Erythroblast (primary cell): ENCODE measurements at regions not wholly inside any gene's neighbourhood (a gene's known extent, or its start where the extent isn't known, plus 50 kb on each side); places are given as distances from the start of the nearest gene placed in this dataset.

ENCODE experiments used
- GATA1 ChIP-seq: IDR thresholded peaks from 2 replicates; pipeline ENCODE4 v1.6.1; 2011; ENCODE audit warnings: low read depth, mild to moderate bottlenecking, control low read depth, low read length, moderate library complexity
- POLR2A ChIP-seq: IDR thresholded peaks from 2 replicates; pipeline ENCODE4 v1.6.1; 2011; ENCODE audit warnings: mild to moderate bottlenecking, low read length

- TF ChIP-seq POLR2A (no peak), GATA1 (no peak)
Measured at GRCh38 chr10:21265622-21266021, 259.9 kb downstream of the SKIDA1 start.
